Kidney (tissue), 13 donors: ENCODE measurements at regions not wholly inside any gene's neighbourhood (a gene's known extent, or its start where the extent isn't known, plus 50 kb on each side); places are given as distances from the start of the nearest gene placed in this dataset.

Source experiments
- DNase-seq, 5 donors: peaks; one replicate each; pipeline ENCODE4 v3.0.0-alpha.2; 2013 to 2020
- FAIRE-seq: peaks from 2 replicates; lab custom pipeline; 2012; peaks lifted over from hg19 to GRCh38; lab: Jason Lieb, UNC
- H3K27ac ChIP-seq, 2 donors: one replicate each; pipeline ENCODE4 v1.7.0; 2013; ENCODE audit warnings: low read depth in 2 of 2, low read length in 2 of 2, inconsistent platforms in 1 of 2
- H3K27me3 ChIP-seq: one replicate; pipeline ENCODE4 v1.7.1; 2013; ENCODE audit warnings: low read length, inconsistent platforms; ENCODE audit not compliant: control insufficient read depth, insufficient read depth
- H3K36me3 ChIP-seq, 3 donors: one replicate each; pipeline versions ENCODE4 v1.7.0 to v1.7.1; 2013; ENCODE audit warnings: low read length in 3 of 3, control low read depth in 1 of 3, inconsistent platforms in 1 of 3; ENCODE audit not compliant: insufficient read depth in 3 of 3, control insufficient read depth in 2 of 3
- H3K4me1 ChIP-seq, 3 donors: one replicate each; pipeline versions ENCODE4 v1.7.0 to v1.7.1; 2013; ENCODE audit warnings: low read length in 3 of 3, inconsistent platforms in 1 of 3, low read depth in 1 of 3; ENCODE audit not compliant: control insufficient read depth in 2 of 3, insufficient read depth in 2 of 3
- H3K4me3 ChIP-seq, 3 donors: one replicate each; pipeline versions ENCODE4 v1.7.0 to v1.8.1; 2013; ENCODE audit warnings: low read length in 3 of 3, control low read depth in 1 of 3, inconsistent platforms in 1 of 3
- H3K9ac ChIP-seq, 3 donors: one replicate each; pipeline versions ENCODE4 v1.7.0 to v1.7.1; 2013; ENCODE audit warnings: low read length in 3 of 3, control low read depth in 1 of 3, inconsistent platforms in 1 of 3
- H3K9me3 ChIP-seq, 3 donors: one replicate each; pipeline versions ENCODE4 v1.7.0 to v1.7.1; 2013; ENCODE audit warnings: low read length in 3 of 3, control low read depth in 1 of 3, inconsistent platforms in 1 of 3; ENCODE audit not compliant: control insufficient read depth in 2 of 3, insufficient read depth in 1 of 3
- intact Hi-C: fragments of 100-400 bp; cut with DNase I; formaldehyde crosslinking; loops from one replicate; pipeline ENCODE4 v1.11.1; 2022
- TF ChIP-seq, protein P1 (sequence below): IDR thresholded peaks from 3 replicates; pipeline ENCODE4 v1.5.1; 2012; ENCODE audit warnings: mild to moderate bottlenecking, moderate library complexity, borderline replicate concordance; ENCODE audit not compliant: insufficient read depth; ENCODE audit errors: extremely low read depth
- donor health status: control.
- donor health status: control.
- donor health status: control.
- donor health status: control.
- donor health status: control.
- donor health status: DM: yes; HTN: yes; CAD: no.
- donor health status: Normal renal cell carcinoma (clear cell type).

DNA sequence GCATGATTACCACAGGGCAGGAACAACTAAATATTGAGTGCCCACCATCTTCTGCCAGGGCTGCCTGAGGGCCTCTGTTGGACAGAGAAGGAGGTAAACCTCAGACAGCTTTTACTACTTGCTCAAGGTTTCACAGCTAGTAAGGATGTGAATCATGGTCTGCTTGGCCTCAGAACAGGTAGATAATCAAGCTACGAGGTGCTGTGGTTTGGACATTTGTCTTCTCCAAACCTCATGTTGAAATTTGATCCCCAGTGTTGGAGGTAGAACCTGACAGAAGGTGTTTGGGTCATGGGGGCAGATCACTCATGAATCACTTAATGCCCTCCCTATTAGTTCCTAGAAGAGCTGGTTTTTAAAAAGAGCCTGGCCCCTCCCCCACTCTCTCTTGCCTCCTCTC, 541.2 kb upstream of the TRPC7 start:
- TF ChIP-seq, protein P1, sequence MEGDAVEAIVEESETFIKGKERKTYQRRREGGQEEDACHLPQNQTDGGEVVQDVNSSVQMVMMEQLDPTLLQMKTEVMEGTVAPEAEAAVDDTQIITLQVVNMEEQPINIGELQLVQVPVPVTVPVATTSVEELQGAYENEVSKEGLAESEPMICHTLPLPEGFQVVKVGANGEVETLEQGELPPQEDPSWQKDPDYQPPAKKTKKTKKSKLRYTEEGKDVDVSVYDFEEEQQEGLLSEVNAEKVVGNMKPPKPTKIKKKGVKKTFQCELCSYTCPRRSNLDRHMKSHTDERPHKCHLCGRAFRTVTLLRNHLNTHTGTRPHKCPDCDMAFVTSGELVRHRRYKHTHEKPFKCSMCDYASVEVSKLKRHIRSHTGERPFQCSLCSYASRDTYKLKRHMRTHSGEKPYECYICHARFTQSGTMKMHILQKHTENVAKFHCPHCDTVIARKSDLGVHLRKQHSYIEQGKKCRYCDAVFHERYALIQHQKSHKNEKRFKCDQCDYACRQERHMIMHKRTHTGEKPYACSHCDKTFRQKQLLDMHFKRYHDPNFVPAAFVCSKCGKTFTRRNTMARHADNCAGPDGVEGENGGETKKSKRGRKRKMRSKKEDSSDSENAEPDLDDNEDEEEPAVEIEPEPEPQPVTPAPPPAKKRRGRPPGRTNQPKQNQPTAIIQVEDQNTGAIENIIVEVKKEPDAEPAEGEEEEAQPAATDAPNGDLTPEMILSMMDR, result no peak
- FAIRE-seq (no peak), DNase-seq (no peak)
- Histone ChIP-seq H3K9me3 (no peaks in the 10 kb centered on the region), H3K27ac (no peak overlapping the region), H3K27me3 (no peaks in the 10 kb centered on the region), H3K36me3 (no peaks in the 10 kb centered on the region), H3K4me1 (no peaks in the 10 kb centered on the region), H3K9ac (no peak overlapping the region), H3K4me3 (no peak overlapping the region)
- intact Hi-C loops, result no loop called here

DNA sequence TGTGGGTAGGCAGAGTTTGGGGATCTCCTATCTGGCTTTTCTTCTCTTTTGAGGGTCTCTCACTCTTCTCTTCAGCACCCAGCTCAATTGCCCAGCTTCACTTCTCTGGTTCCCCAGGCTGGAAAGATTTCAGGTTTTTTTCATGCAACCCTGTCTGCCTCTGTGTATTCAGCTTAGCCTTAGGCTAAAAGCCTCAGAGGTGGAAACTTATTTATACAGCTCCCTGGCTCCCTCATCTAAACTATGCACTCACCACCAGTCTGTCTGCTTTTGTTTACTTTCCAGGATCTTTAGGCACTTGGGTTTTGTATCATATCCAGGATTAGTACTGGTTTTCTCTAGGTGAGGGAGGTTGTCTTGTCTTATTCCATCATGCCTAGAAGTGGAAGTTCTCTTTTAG, 540.2 kb upstream of the TRPC7 start:
- intact Hi-C loops, result no loop called here
- FAIRE-seq, result no peak
- Histone ChIP-seq H3K27ac (no peak overlapping the region), H3K4me1 (no peaks in the 10 kb centered on the region), H3K9me3 (no peaks in the 10 kb centered on the region), H3K9ac (no peak overlapping the region), H3K4me3 (no peak overlapping the region), H3K27me3 (no peaks in the 10 kb centered on the region), H3K36me3 (no peaks in the 10 kb centered on the region)
- no peak for DNase-seq
- TF ChIP-seq, protein P1, result no peak

DNA sequence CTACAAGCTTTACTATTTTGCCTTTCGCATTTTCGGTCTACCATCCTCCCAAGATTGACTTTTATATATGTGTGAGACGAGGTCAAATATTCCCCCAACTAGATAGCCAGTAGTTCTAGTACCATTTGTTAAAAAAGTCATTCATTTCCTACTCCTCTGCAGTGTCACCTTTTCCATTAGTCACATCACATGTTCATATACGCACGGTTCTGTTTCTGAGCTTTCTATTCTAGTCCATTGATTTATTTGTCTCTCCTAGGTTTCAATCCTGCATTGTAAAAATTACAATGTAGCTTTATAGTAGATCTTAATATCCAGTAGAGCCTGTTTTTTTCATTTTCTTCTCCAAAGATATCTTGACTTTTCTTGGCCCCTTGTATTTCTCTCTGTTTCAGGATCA, 528.7 kb upstream of the TRPC7 start:
- DNase-seq (no peak), FAIRE-seq (no peak)
- no peaks in the 10 kb centered on the region for H3K27me3 ChIP-seq
- intact Hi-C loops, result no loop called here
- no peaks in the 10 kb centered on the region for H3K9me3 ChIP-seq
- no peaks in the 10 kb centered on the region for H3K36me3 ChIP-seq
- no peak overlapping the region for H3K4me3 ChIP-seq
- H3K9ac ChIP-seq, result no peak overlapping the region
- H3K4me1 ChIP-seq, result no peaks in the 10 kb centered on the region
- TF ChIP-seq, protein P1, result no peak
- no peak overlapping the region for H3K27ac ChIP-seq

DNA sequence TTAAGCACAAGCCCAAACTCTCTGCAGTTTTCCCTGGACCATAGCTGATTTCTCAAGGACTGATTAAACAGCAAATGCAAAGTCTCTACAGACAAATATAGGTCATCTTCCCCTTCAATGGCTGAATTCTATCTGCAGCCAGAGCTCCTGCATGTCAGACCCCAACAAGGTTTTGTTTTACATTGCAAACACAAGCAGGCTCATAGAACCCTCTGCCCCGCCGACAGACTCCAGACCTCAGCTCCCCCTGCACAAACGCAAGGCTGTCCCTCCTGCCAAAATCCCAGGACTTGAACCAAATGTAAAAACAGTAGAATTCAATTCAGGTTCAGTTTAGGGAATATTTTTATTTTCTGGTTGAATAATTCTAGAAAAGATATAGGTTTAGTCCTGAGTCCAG, 526.7 kb upstream of the TRPC7 start:
- H3K27ac ChIP-seq, result no peak overlapping the region
- no peaks in the 10 kb centered on the region for H3K27me3 ChIP-seq
- DNase-seq (no peak), FAIRE-seq (no peak)
- TF ChIP-seq, protein P1, result no peak
- H3K4me1 ChIP-seq, result no peaks in the 10 kb centered on the region
- H3K9me3 ChIP-seq, result no peaks in the 10 kb centered on the region
- no peak overlapping the region for H3K4me3 ChIP-seq
- intact Hi-C loops, result no loop called here
- no peaks in the 10 kb centered on the region for H3K36me3 ChIP-seq
- no peak overlapping the region for H3K9ac ChIP-seq
